Skeletal muscle satellite cell (primary cell): ENCODE measurements at regions not wholly inside any gene's neighbourhood (a gene's known extent, or its start where the extent isn't known, plus 50 kb on each side); places are given as distances from the start of the nearest gene placed in this dataset.

Experiments used
- H3K27me3 ChIP-seq: 2 replicates; pipeline ENCODE4 v1.7.0; 2013; ENCODE audit warnings: low read length; ENCODE audit not compliant: control insufficient read depth, insufficient read depth
- H3K36me3 ChIP-seq: 2 replicates; pipeline ENCODE4 v1.7.0; 2013; ENCODE audit warnings: mild to moderate bottlenecking, control low read depth, low read length; ENCODE audit not compliant: insufficient read depth
- H3K4me1 ChIP-seq: 2 replicates; pipeline ENCODE4 v1.7.0; 2013; ENCODE audit warnings: low read length; ENCODE audit not compliant: control insufficient read depth, insufficient read depth
- H3K4me2 ChIP-seq: 2 replicates; pipeline ENCODE4 v1.7.0; 2013; ENCODE audit warnings: mild to moderate bottlenecking, low read length
- H3K4me3 ChIP-seq: 2 replicates; pipeline ENCODE4 v1.7.0; 2013; ENCODE audit warnings: low read length
- H3K9ac ChIP-seq: 2 replicates; pipeline ENCODE4 v1.7.0; 2013; ENCODE audit warnings: mild to moderate bottlenecking, low read depth, low read length, moderate library complexity
- H3K9me3 ChIP-seq: replicated peaks from 2 replicates; pipeline ENCODE4 v1.7.0; 2013; ENCODE audit warnings: mild to moderate bottlenecking, control low read depth, low read length

- H3K9ac ChIP-seq = no peak overlapping the region
- H3K4me1 ChIP-seq = no peaks in the 10 kb centered on the region
- no peak overlapping the region for H3K4me3 ChIP-seq
- peaks cover 18% of the 10 kb centered on the region for H3K27me3 ChIP-seq
- no peak overlapping the region for H3K4me2 ChIP-seq
- H3K36me3 ChIP-seq = no peaks in the 10 kb centered on the region
- H3K9me3 ChIP-seq = no peaks in the 10 kb centered on the region
Measured at GRCh38 chr3:193933451-193933850, 202.5 kb upstream of the HES1 start.

GRCh38 chr3:193935916-193936315 is 200.0 kb upstream of the HES1 start:
- Histone ChIP-seq H3K36me3 (no peaks in the 10 kb centered on the region), H3K4me2 (no peak overlapping the region), H3K9me3 (no peaks in the 10 kb centered on the region), H3K4me1 (no peaks in the 10 kb centered on the region), H3K9ac (no peak overlapping the region), H3K27me3 (peaks cover 28% of the 10 kb centered on the region), H3K4me3 (no peak overlapping the region)

- Histone ChIP-seq H3K9me3 (no peaks in the 10 kb centered on the region), H3K4me3 (no peak overlapping the region), H3K36me3 (no peaks in the 10 kb centered on the region), H3K27me3 (peaks cover 29% of the 10 kb centered on the region), H3K9ac (no peak overlapping the region), H3K4me2 (no peak overlapping the region), H3K4me1 (no peaks in the 10 kb centered on the region)
Measured at GRCh38 chr3:193938613-193939012, 197.3 kb upstream of the HES1 start.

- no peaks in the 10 kb centered on the region for H3K4me1 ChIP-seq
- no peak overlapping the region for H3K4me2 ChIP-seq
- no peaks in the 10 kb centered on the region for H3K9me3 ChIP-seq
- H3K27me3 ChIP-seq = peaks cover 33% of the 10 kb centered on the region
- H3K9ac ChIP-seq = no peak overlapping the region
- H3K4me3 ChIP-seq = no peak overlapping the region
- H3K36me3 ChIP-seq = no peaks in the 10 kb centered on the region
Measured at GRCh38 chr3:193939527-193939926, 196.4 kb upstream of the HES1 start.

- Histone ChIP-seq H3K36me3 (no peaks in the 10 kb centered on the region), H3K27me3 (peaks cover 43% of the 10 kb centered on the region), H3K4me1 (no peaks in the 10 kb centered on the region), H3K4me3 (no peak overlapping the region), H3K4me2 (no peak overlapping the region), H3K9ac (no peak overlapping the region), H3K9me3 (no peaks in the 10 kb centered on the region)
Measured at GRCh38 chr3:193940526-193940925, 195.4 kb upstream of the HES1 start.

GRCh38 chr3:193941486-193941885 is 194.5 kb upstream of the HES1 start:
- no peaks in the 10 kb centered on the region for H3K36me3 ChIP-seq
- H3K9ac ChIP-seq = no peak overlapping the region
- no peaks in the 10 kb centered on the region for H3K9me3 ChIP-seq
- no peak overlapping the region for H3K4me2 ChIP-seq
- H3K4me1 ChIP-seq = no peaks in the 10 kb centered on the region
- peaks cover 42% of the 10 kb centered on the region for H3K27me3 ChIP-seq
- no peak overlapping the region for H3K4me3 ChIP-seq

- H3K36me3 ChIP-seq = no peaks in the 10 kb centered on the region
- H3K4me1 ChIP-seq = no peaks in the 10 kb centered on the region
- H3K9ac ChIP-seq = no peak overlapping the region
- H3K4me2 ChIP-seq = no peak overlapping the region
- no peak overlapping the region for H3K4me3 ChIP-seq
- H3K27me3 ChIP-seq = peaks cover 45% of the 10 kb centered on the region
- H3K9me3 ChIP-seq = no peaks in the 10 kb centered on the region
Measured at GRCh38 chr3:193942516-193943055, 193.4 kb upstream of the HES1 start.

- Histone ChIP-seq H3K4me2 (no peak overlapping the region), H3K9me3 (no peaks in the 10 kb centered on the region), H3K27me3 (peaks cover 41% of the 10 kb centered on the region), H3K9ac (no peak overlapping the region), H3K36me3 (no peaks in the 10 kb centered on the region), H3K4me3 (no peak overlapping the region), H3K4me1 (no peaks in the 10 kb centered on the region)
Measured at GRCh38 chr3:193943200-193943599, 192.7 kb upstream of the HES1 start.

GRCh38 chr3:193943851-193944517 is 192.0 kb upstream of the HES1 start:
- Histone ChIP-seq H3K36me3 (no peaks in the 10 kb centered on the region), H3K27me3 (peaks cover 36% of the 10 kb centered on the region), H3K4me2 (no peak overlapping the region), H3K9ac (no peak overlapping the region), H3K9me3 (no peaks in the 10 kb centered on the region), H3K4me1 (no peaks in the 10 kb centered on the region), H3K4me3 (no peak overlapping the region)

- Histone ChIP-seq H3K27me3 (peaks cover 41% of the 10 kb centered on the region), H3K9ac (no peak overlapping the region), H3K36me3 (no peaks in the 10 kb centered on the region), H3K4me3 (no peak overlapping the region), H3K9me3 (no peaks in the 10 kb centered on the region), H3K4me1 (no peaks in the 10 kb centered on the region), H3K4me2 (no peak overlapping the region)
Measured at GRCh38 chr3:193944518-193944884, 191.4 kb upstream of the HES1 start.

GRCh38 chr3:193945143-193945542 is 190.8 kb upstream of the HES1 start:
- Histone ChIP-seq H3K27me3 (peaks cover 40% of the 10 kb centered on the region), H3K4me1 (no peaks in the 10 kb centered on the region)

GRCh38 chr3:193946945-193947344 is 189.0 kb upstream of the HES1 start:
- Histone ChIP-seq H3K9ac (no peak overlapping the region), H3K9me3 (no peaks in the 10 kb centered on the region), H3K4me1 (no peaks in the 10 kb centered on the region), H3K4me3 (no peak overlapping the region), H3K27me3 (peaks cover 34% of the 10 kb centered on the region), H3K36me3 (no peaks in the 10 kb centered on the region), H3K4me2 (no peak overlapping the region)

More at GRCh38 chr3:193945143-193945542, 190.8 kb upstream of the HES1 start:
- Histone ChIP-seq H3K4me2 (no peak overlapping the region), H3K4me3 (no peak overlapping the region), H3K9ac (no peak overlapping the region), H3K36me3 (no peaks in the 10 kb centered on the region), H3K9me3 (no peaks in the 10 kb centered on the region)
